Neural cell (in vitro differentiated cells): ENCODE measurements at regions not wholly inside any gene's neighbourhood (a gene's known extent, or its start where the extent isn't known, plus 50 kb on each side); places are given as distances from the start of the nearest gene placed in this dataset.

ENCODE experiments used
- H2AFZ ChIP-seq: fragments of 200-600, 300-800 bp; sonication (generic), shearing (Covaris generic); 2 replicates; pipeline ENCODE4 v1.6.0; 2014; ENCODE audit warnings: low read depth, mild to moderate bottlenecking, antibody characterized with exemption, low read length, moderate library complexity
- H3F3A ChIP-seq: fragments of 200-600 bp; shearing (Covaris generic); 2 replicates; pipeline ENCODE4 v1.6.1; 2016; ENCODE audit warnings: mild to moderate bottlenecking, moderate library complexity, mixed read lengths, antibody characterized with exemption, low read length; ENCODE audit not compliant: insufficient read depth, poor library complexity, severe bottlenecking
- H3K27ac ChIP-seq: fragments of 200-600, 300-800 bp; sonication (generic), shearing (Covaris generic); 2 replicates; pipeline ENCODE4 v1.5.1; 2014; ENCODE audit warnings: mild to moderate bottlenecking, low read length, moderate library complexity
- H3K27me3 ChIP-seq: fragments of 300-800, 200-600 bp; sonication (generic), shearing (Covaris generic); 2 replicates; pipeline ENCODE4 v1.6.0; 2014; ENCODE audit warnings: mild to moderate bottlenecking, low read depth, low read length, moderate library complexity; ENCODE audit not compliant: insufficient read depth
- H3K36me3 ChIP-seq: fragments of 300-800, 200-600 bp; sonication (generic), shearing (Covaris generic); 2 replicates; pipeline ENCODE4 v1.5.1; 2014; ENCODE audit warnings: mild to moderate bottlenecking, antibody characterized with exemption, low read length, moderate library complexity; ENCODE audit not compliant: insufficient read depth
- H3K4me2 ChIP-seq: fragments of 300-800, 200-600 bp; sonication (generic), shearing (Covaris generic); 2 replicates; pipeline ENCODE4 v1.6.0; 2014; ENCODE audit warnings: mild to moderate bottlenecking, low read length
- H3K4me3 ChIP-seq: fragments of 300-800, 200-600 bp; sonication (generic), shearing (Covaris generic); 2 replicates; pipeline ENCODE4 v1.5.1; 2014; ENCODE audit warnings: mild to moderate bottlenecking, low read length, moderate library complexity
- H3K79me2 ChIP-seq: fragments of 200-600 bp; shearing (Covaris generic); replicated peaks from 2 replicates; pipeline ENCODE4 v1.6.0; 2014; ENCODE audit warnings: mild to moderate bottlenecking, low read length, moderate library complexity; ENCODE audit not compliant: insufficient read depth
- H3K9ac ChIP-seq: fragments of 300-800, 200-600 bp; sonication (generic), shearing (Covaris generic); 2 replicates; pipeline ENCODE4 v1.6.1; 2016; ENCODE audit warnings: mild to moderate bottlenecking, low read length, mixed read lengths
- H3K9me2 ChIP-seq: fragments of 200-600 bp; shearing (Covaris generic); 2 replicates; pipeline ENCODE4 v1.6.1; 2016; ENCODE audit warnings: mild to moderate bottlenecking, low read length, mixed read lengths; ENCODE audit not compliant: insufficient read depth
- H3K9me3 ChIP-seq: fragments of 200-600, 300-800 bp; sonication (generic), shearing (Covaris generic); 2 replicates; pipeline ENCODE4 v1.6.1; 2016; ENCODE audit warnings: mild to moderate bottlenecking, mixed run types, low read length, moderate library complexity, mixed read lengths
- H4K20me1 ChIP-seq: fragments of 200-600 bp; shearing (Covaris generic); 2 replicates; pipeline ENCODE4 v1.6.1; 2016; ENCODE audit warnings: mild to moderate bottlenecking, mixed run types; ENCODE audit not compliant: insufficient read depth
- CTCF ChIP-seq: fragments of 450-650 bp; IDR thresholded peaks from 2 replicates; pipeline ENCODE4 v1.5.1; 2014; ENCODE audit warnings: antibody characterized with exemption, mild to moderate bottlenecking, moderate library complexity; ENCODE audit not compliant: poor library complexity, severe bottlenecking
- EP300 ChIP-seq: fragments of 450-650 bp; conservative IDR thresholded peaks from 2 replicates; pipeline ENCODE4 v1.6.1; 2014; ENCODE audit warnings: antibody characterized with exemption, mild to moderate bottlenecking, moderate library complexity; ENCODE audit not compliant: poor library complexity, severe bottlenecking
- EZH2 ChIP-seq: fragments of 200-600, 300-800 bp; shearing (Covaris generic), sonication (generic); IDR thresholded peaks from 2 replicates; pipeline ENCODE4 v1.6.1; 2014; ENCODE audit warnings: antibody characterized with exemption, low read length, borderline replicate concordance, mild to moderate bottlenecking; ENCODE audit not compliant: insufficient read depth, poor library complexity, severe bottlenecking
- MXI1 ChIP-seq: fragments of 450-650 bp; conservative IDR thresholded peaks from 2 replicates; pipeline ENCODE4 v1.6.1; 2014; ENCODE audit warnings: antibody characterized with exemption, mild to moderate bottlenecking; ENCODE audit not compliant: poor library complexity, severe bottlenecking
- POLR2AphosphoS5 ChIP-seq: IDR thresholded peaks from 2 replicates; pipeline ENCODE4 v1.6.1; 2012
- RAD21 ChIP-seq: fragments of 450-650 bp; conservative IDR thresholded peaks from 2 replicates; pipeline ENCODE4 v1.6.1; 2014; ENCODE audit warnings: antibody characterized with exemption, mild to moderate bottlenecking, moderate library complexity
- REST ChIP-seq: IDR thresholded peaks from 2 replicates; pipeline ENCODE4 v1.6.1; 2012; ENCODE audit warnings: borderline replicate concordance
- SMC3 ChIP-seq: fragments of 450-650 bp; conservative IDR thresholded peaks from 2 replicates; pipeline ENCODE4 v1.6.1; 2014; ENCODE audit warnings: antibody characterized with exemption, mild to moderate bottlenecking, moderate library complexity; ENCODE audit not compliant: poor library complexity
- TAF1 ChIP-seq: IDR thresholded peaks from 2 replicates; pipeline ENCODE4 v1.6.1; 2012; ENCODE audit warnings: low read depth

DNA sequence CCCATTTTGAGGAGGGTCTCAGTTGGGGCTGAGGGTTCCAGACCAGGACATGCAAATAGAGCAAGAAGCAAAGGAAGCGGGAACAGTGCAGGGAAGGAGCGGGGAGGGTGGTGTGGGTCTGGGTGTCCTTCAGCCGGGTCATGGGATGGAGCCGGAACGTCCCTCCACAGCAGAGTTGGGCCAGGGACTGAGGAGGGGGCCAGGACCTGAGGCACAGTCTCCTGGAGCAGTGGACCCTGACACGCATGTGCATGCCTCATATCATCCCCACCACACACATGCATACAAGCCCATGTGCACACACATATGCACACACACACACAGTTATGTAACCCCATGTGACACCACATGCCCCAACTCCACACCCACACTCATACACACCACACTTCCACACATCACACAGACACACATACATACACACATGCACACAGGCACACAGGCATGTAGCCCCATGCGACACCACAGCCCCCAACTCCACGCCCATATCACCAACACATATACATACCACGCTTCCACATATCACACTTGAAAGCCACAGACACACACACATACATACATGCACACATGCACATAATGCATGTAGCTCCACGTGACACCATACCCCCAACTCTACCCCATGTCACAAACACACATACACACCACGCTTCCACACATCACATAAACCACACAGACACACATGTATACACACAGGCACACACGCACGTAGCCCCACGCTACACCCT is 1026.6 kb downstream of the BRD1 start:
- Histone ChIP-seq H3K9me3 (no peaks in the 10 kb centered on the region), H3K27me3 (no peaks in the 10 kb centered on the region), H4K20me1 (no peaks in the 10 kb centered on the region), H3K4me3 (no peak overlapping the region), H2AFZ (no peak overlapping the region), H3K9me2 (no peaks in the 10 kb centered on the region), H3K9ac (no peak overlapping the region), H3F3A (no peaks in the 10 kb centered on the region), H3K79me2 (no peaks in the 10 kb centered on the region), H3K4me2 (no peak overlapping the region), H3K36me3 (no peaks in the 10 kb centered on the region), H3K27ac (no peak overlapping the region)
- TF ChIP-seq EZH2 (no peak), EP300 (no peak), RAD21 (no peak), CTCF (no peak), SMC3 (no peak), TAF1 (no peak), POLR2AphosphoS5 (no peak), MXI1 (no peak), REST (no peak)

GRCh38 chr22:48800036-48800885 is 1027.4 kb downstream of the BRD1 start:
- H3K4me2 ChIP-seq: no peak overlapping the region
- no peaks in the 10 kb centered on the region for H3K36me3 ChIP-seq
- H3K9ac ChIP-seq: no peak overlapping the region
- H2AFZ ChIP-seq: no peak overlapping the region
- H3K27me3 ChIP-seq: no peaks in the 10 kb centered on the region
- H3K9me2 ChIP-seq: no peaks in the 10 kb centered on the region
- TF ChIP-seq POLR2AphosphoS5 (no peak), RAD21 (no peak), MXI1 (no peak), REST (no peak), EZH2 (no peak)
- no peaks in the 10 kb centered on the region for H3K9me3 ChIP-seq
- no peaks in the 10 kb centered on the region for H3K79me2 ChIP-seq
- H3F3A ChIP-seq: no peaks in the 10 kb centered on the region
- H3K4me3 ChIP-seq: no peak overlapping the region
- no peak overlapping the region for H3K27ac ChIP-seq
- H4K20me1 ChIP-seq: no peaks in the 10 kb centered on the region
